HUES48 (cell line): ENCODE measurements at regions not wholly inside any gene's neighbourhood (a gene's known extent, or its start where the extent isn't known, plus 50 kb on each side); places are given as distances from the start of the nearest gene placed in this dataset.

Experiments
- H3K27ac ChIP-seq: one replicate; pipeline ENCODE4 v1.7.0; 2013; ENCODE audit warnings: low read depth, low read length, inconsistent platforms
- H3K27me3 ChIP-seq: 2 replicates; pipeline ENCODE4 v1.6.1; 2013; ENCODE audit warnings: mild to moderate bottlenecking, low read length; ENCODE audit not compliant: control insufficient read depth, insufficient read depth
- H3K36me3 ChIP-seq: 2 replicates; pipeline ENCODE4 v1.6.1; 2013; ENCODE audit warnings: low read length; ENCODE audit not compliant: control insufficient read depth, insufficient read depth
- H3K4me1 ChIP-seq: 2 replicates; pipeline ENCODE4 v1.6.1; 2013; ENCODE audit warnings: mild to moderate bottlenecking, low read length; ENCODE audit not compliant: control insufficient read depth, insufficient read depth
- H3K4me3 ChIP-seq: 2 replicates; pipeline ENCODE4 v1.5.1; 2013; ENCODE audit warnings: mild to moderate bottlenecking, low read depth, low read length
- H3K9ac ChIP-seq: 2 replicates; pipeline ENCODE4 v1.6.1; 2013; ENCODE audit warnings: mild to moderate bottlenecking, low read depth, low read length, moderate library complexity
- H3K9me3 ChIP-seq: 2 replicates; pipeline ENCODE4 v1.6.1; 2013; ENCODE audit warnings: low read length; ENCODE audit not compliant: control insufficient read depth, insufficient read depth

- no peak overlapping the region for H3K27ac ChIP-seq
- H3K9me3 ChIP-seq, result no peaks in the 10 kb centered on the region
- no peak overlapping the region for H3K4me3 ChIP-seq
- H3K36me3 ChIP-seq, result no peaks in the 10 kb centered on the region
- H3K4me1 ChIP-seq, result peaks cover 7% of the 10 kb centered on the region
- H3K27me3 ChIP-seq, result no peaks in the 10 kb centered on the region
- no peak overlapping the region for H3K9ac ChIP-seq
These were observed 337.0 kb downstream of the INSC start for GRCh38 chr11:15451713-15452112.

- H3K4me3 ChIP-seq, result no peak overlapping the region
- H3K4me1 ChIP-seq, result no peaks in the 10 kb centered on the region
- no peak overlapping the region for H3K9ac ChIP-seq
- no peaks in the 10 kb centered on the region for H3K9me3 ChIP-seq
- no peaks in the 10 kb centered on the region for H3K36me3 ChIP-seq
- no peak overlapping the region for H3K27ac ChIP-seq
- no peaks in the 10 kb centered on the region for H3K27me3 ChIP-seq
These were observed 338.6 kb downstream of the INSC start for GRCh38 chr11:15453211-15453765.

GRCh38 chr11:15468466-15468865 lies 353.7 kb downstream of the INSC start:
- H3K36me3 ChIP-seq, result no peaks in the 10 kb centered on the region
- H3K4me1 ChIP-seq, result peaks cover 30% of the 10 kb centered on the region
- no peaks in the 10 kb centered on the region for H3K27me3 ChIP-seq
- H3K9ac ChIP-seq, result no peak overlapping the region
- no peak overlapping the region for H3K27ac ChIP-seq
- no peaks in the 10 kb centered on the region for H3K9me3 ChIP-seq
- H3K4me3 ChIP-seq, result no peak overlapping the region

GRCh38 chr11:15471048-15471894 lies 356.5 kb downstream of the INSC start:
- Histone ChIP-seq H3K9ac (no peak overlapping the region), H3K27me3 (no peaks in the 10 kb centered on the region), H3K27ac (no peak overlapping the region), H3K9me3 (no peaks in the 10 kb centered on the region), H3K36me3 (no peaks in the 10 kb centered on the region), H3K4me1 (peaks cover 31% of the 10 kb centered on the region), H3K4me3 (0 out of 2 replicates have a peak overlapping the region, but pooled peaks have one; percentile 18)

GRCh38 chr11:15471895-15472799 lies 357.4 kb downstream of the INSC start:
- Histone ChIP-seq H3K9ac (no peak overlapping the region), H3K9me3 (no peaks in the 10 kb centered on the region), H3K4me1 (peaks cover 31% of the 10 kb centered on the region), H3K27ac (no peak overlapping the region), H3K27me3 (no peaks in the 10 kb centered on the region), H3K4me3 (0 out of 2 replicates have a peak overlapping the region, but pooled peaks have one; percentile 18), H3K36me3 (no peaks in the 10 kb centered on the region)

- no peak overlapping the region for H3K9ac ChIP-seq
- no peaks in the 10 kb centered on the region for H3K9me3 ChIP-seq
- H3K27me3 ChIP-seq, result no peaks in the 10 kb centered on the region
These were observed 359.5 kb downstream of the INSC start for GRCh38 chr11:15473954-15474837.

GRCh38 chr11:15476371-15476917 lies 361.7 kb downstream of the INSC start:
- H3K27me3 ChIP-seq, result no peaks in the 10 kb centered on the region
- H3K9ac ChIP-seq, result no peak overlapping the region
- no peaks in the 10 kb centered on the region for H3K36me3 ChIP-seq
- H3K4me3 ChIP-seq, result no peak overlapping the region
- H3K4me1 ChIP-seq, result peaks cover 21% of the 10 kb centered on the region
- no peak overlapping the region for H3K27ac ChIP-seq
- no peaks in the 10 kb centered on the region for H3K9me3 ChIP-seq

More at GRCh38 chr11:15473954-15474837, 359.5 kb downstream of the INSC start:
- H3K4me1 ChIP-seq, result peaks cover 27% of the 10 kb centered on the region
- H3K36me3 ChIP-seq, result no peaks in the 10 kb centered on the region
- H3K27ac ChIP-seq, result no peak overlapping the region
- no peak overlapping the region for H3K4me3 ChIP-seq

- no peaks in the 10 kb centered on the region for H3K27me3 ChIP-seq
- no peak overlapping the region for H3K4me3 ChIP-seq
- no peak overlapping the region for H3K27ac ChIP-seq
- H3K36me3 ChIP-seq, result no peaks in the 10 kb centered on the region
- H3K9ac ChIP-seq, result no peak overlapping the region
- no peaks in the 10 kb centered on the region for H3K9me3 ChIP-seq
- no peaks in the 10 kb centered on the region for H3K4me1 ChIP-seq
These were observed 367.1 kb downstream of the INSC start for GRCh38 chr11:15481871-15482270.

GRCh38 chr11:15483205-15483604 lies 368.5 kb downstream of the INSC start:
- Histone ChIP-seq H3K4me1 (no peaks in the 10 kb centered on the region), H3K9me3 (no peaks in the 10 kb centered on the region), H3K9ac (no peak overlapping the region), H3K27me3 (no peaks in the 10 kb centered on the region), H3K36me3 (no peaks in the 10 kb centered on the region), H3K27ac (no peak overlapping the region), H3K4me3 (no peak overlapping the region)

GRCh38 chr11:15484398-15484797 lies 369.7 kb downstream of the INSC start:
- H3K4me1 ChIP-seq, result no peaks in the 10 kb centered on the region
- H3K27me3 ChIP-seq, result no peaks in the 10 kb centered on the region
- H3K4me3 ChIP-seq, result no peak overlapping the region
- no peak overlapping the region for H3K27ac ChIP-seq
- no peaks in the 10 kb centered on the region for H3K9me3 ChIP-seq
- H3K9ac ChIP-seq, result no peak overlapping the region
- no peaks in the 10 kb centered on the region for H3K36me3 ChIP-seq
